Medulla oblongata (tissue), 1 donor: ENCODE measurements at regions not wholly inside any gene's neighbourhood (a gene's known extent, or its start where the extent isn't known, plus 50 kb on each side); places are given as distances from the start of the nearest gene placed in this dataset.
"Not testable (repeated sequence)": the region's sequence is repeated elsewhere in the genome, so short reads cannot be mapped to it uniquely, and the experiment has no call there.

Experiments
- DNase-seq: peaks from one replicate; pipeline ENCODE4 v3.0.0-alpha.2; 2015; ENCODE audit errors: extremely low spot score

DNA sequence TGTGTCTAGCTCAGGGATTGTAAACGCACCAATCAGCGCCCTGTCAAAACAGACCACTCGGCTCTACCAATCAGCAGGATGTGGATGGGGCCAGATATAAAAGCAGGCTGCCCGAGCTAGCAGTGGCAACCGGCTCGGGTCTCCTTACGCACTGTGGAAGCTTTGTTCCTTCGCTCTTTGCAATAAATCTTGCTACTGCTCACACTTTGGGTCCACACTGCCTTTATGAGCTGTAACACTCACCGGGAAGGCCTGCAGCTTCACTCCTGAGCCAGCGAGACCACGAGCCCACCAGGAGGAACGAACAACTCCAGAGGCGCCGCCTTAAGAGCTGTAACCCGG lies 630.6 kb upstream of the NXPH2 start:
- not testable (repeated sequence) for DNase-seq

DNA sequence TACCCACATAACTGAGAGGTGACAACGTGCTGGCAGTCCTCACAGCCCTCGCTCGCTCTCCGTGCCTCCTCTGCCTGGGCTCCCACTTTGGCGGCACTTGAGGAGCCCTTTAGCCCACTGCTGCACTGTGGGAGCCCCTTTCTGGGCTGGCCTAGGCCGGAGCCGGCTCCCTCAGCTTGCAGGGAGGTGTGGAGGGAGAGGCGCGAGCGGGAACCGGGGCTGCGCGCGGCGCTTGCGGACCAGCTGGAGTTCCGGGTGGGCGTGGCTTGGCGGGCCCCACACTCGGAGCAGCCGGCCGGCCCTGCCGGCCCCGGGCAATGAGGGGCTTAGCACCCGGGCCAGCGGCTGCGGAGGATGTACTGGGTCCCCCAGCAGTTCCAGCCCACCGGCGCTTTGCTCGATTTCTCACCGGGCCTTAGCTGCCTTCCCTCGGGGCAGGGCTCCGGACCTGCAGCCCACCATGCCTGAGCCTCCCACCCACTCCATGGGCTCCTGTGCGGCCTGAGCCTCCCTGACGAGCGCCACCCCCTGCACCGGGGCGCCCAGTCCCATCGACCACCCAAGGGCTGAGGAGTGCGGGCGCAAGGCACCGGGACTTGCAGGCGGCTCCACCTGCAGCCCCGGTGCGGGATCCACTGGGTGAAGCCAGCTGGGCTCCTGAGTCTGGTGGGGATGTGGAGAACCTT lies 630.1 kb upstream of the NXPH2 start:
- DNase-seq: not testable (repeated sequence)

DNA sequence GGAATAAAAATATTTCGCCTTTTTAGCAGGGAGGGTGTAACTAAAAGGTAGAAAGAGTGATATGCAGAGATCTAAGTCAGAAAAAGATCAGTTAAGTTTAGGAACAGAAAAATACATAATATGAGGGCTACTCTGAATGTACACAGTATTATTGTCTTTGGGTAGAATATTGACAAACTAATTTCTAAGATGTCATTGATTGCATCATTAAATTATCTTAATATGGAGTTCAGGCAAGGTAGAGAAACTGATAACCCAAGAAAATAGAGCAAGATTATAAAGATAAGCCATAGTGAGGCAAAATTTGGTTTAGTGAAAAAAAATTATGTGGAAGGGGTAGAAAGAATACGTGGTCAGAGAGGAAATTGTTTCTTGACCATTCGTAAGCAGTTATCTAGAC lies 629.0 kb upstream of the NXPH2 start:
- DNase-seq: no peak

DNA sequence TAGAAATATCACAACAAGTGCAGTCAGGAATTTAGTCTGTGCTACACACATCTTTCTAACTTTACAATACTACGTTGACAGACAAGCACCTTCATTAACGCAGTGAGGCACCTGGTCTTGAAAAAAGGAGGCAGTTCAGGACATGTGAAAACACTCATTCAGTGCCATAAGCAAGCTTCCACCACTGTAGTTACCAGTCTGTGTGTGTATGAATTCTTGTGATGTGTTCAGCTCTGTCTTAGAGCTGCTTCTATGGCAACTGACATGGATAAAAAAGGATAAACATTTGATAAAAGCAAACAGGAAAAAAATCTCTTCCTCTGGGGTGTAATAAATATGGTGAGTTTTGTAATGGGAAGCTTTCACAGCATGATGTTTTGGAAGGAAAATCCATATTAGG lies 623.8 kb upstream of the NXPH2 start:
- DNase-seq: no peak

DNA sequence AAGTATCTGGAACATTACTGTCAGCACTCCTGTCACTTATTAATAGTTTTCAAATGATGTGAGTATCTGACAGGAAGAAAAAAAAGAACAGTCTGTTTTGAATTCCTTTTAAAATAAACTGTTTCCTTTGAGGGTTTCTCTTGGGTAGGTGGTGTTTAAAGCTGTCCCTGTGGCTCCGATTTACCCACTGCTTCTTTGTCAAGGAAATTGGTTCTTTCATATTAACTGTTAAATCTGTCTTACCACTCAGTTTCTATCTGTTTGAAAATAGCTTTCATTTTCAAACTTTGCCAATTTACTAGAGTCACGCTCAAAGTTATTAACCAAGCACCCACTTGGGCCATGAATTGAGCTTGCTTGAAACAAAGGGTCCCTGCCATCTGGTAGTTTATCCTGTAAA lies 614.6 kb upstream of the NXPH2 start:
- no peak for DNase-seq

DNA sequence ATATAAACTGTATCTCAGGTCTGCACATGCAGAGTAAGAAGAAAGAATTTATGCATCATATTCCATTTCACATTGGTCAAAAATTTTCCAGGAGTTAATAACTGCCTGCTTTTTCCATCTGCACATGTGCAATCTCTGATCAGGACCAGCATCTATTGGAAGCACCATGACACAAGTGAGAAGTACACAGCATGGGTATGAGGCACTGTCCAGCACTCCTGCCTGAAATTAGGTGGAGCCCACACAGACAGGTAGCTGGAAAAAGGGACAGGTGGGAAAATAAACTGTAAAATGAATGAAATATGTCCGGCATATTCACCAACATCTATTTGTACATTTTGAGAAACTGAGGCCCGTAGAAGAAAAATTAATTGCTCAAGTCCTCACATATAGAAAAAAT lies 609.2 kb upstream of the NXPH2 start:
- DNase-seq: no peak

DNA sequence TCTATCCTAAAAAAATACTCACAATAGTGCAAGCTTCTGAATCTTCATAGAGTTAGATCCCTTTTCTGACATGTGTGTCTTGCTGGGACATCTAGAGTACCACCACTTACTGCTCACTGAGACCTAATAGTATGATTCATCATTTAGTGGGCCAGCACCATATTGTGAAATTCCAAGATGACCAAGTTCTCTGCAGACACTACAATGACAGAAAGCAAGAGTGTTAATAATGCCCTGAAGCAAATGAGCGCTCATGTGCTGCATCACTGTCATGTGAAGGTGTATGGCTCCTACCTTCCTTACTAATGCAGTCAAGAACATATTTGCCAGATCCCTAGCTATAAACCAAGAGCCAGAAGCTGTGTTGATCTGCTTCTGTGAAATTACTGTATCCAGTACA lies 606.2 kb upstream of the NXPH2 start:
- no peak for DNase-seq

DNA sequence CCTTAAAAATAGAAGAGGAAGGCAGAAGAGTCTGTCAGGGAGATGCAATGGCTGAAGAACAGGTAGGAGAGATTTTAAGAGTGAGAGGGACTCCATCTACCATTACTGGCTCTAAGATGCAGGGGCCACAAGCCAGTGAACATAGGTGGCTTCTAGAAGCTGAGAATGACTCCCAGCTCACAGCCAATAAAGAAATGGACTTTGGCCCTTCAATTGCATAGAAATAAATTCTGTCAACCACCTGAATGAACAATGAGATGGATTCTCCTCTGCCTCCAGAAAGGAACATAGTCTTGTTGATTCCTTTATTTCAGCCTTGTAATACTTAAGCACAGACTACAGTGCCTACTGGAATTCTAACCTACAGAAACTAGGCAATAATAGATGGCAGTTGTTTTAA lies 603.3 kb upstream of the NXPH2 start:
- no peak for DNase-seq

DNA sequence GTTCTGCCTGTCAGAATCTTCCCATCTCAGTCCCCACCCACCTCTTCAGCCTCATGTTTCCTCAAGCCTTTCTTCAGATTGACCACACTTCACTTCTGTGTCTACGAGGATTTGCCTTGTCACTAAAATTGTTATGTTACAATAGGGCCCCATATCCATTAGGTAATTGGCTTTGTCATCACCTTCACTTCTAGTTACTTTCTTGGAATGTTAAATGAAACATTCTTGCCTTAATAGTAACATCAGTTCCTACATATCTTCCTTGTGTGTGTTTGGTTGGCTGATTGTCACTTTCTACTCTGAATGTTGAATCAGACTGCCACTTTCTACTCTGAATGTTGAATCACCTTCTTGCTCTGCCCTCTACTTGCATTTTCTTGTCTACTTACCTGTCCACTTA lies 599.9 kb upstream of the NXPH2 start:
- no peak for DNase-seq

DNA sequence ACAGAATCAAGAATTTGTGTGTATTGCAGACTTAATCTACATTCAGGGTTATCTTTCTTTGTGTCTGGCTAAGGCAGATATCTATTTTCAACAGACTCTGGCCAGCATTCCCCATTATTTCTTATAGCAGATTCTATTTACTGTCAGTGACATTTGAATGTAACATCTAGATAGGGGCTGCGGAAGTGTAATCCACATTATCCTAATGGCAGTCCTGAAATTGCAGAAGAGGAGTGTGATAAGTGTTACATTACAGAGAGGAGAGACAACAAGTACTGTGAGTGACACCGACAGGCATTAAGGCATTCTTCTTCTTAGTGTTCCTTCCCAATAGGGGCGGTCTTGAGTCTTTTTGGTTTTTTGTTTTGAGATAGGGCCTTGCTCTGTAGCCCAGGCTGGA lies 598.2 kb upstream of the NXPH2 start:
- DNase-seq: no peak

DNA sequence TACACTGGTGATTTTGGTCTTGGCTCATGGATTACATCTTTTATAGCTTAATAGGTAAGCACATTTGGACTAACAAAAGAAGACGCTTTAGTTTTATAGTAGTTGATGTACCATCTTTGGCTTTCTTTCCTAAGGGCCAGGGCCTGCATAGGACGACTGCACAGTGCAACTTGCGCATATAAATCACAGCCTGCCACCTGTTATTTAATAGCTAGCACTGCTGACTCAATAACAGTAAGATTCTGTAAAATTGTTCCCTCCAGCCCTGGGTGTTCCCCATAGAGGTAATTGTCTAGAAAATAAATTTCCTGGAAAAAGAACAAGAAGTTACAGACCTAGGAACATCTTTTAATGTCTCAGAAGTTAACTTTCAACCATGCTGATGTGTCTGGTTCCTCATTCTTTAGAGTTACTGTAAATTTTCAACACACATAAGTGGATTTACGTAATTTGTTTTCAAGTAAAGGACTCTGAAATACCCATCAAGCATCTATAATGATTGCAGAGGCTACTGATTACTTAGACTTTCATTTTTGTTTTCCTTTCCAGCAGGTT lies 594.2 kb upstream of the NXPH2 start:
- DNase-seq: no peak

DNA sequence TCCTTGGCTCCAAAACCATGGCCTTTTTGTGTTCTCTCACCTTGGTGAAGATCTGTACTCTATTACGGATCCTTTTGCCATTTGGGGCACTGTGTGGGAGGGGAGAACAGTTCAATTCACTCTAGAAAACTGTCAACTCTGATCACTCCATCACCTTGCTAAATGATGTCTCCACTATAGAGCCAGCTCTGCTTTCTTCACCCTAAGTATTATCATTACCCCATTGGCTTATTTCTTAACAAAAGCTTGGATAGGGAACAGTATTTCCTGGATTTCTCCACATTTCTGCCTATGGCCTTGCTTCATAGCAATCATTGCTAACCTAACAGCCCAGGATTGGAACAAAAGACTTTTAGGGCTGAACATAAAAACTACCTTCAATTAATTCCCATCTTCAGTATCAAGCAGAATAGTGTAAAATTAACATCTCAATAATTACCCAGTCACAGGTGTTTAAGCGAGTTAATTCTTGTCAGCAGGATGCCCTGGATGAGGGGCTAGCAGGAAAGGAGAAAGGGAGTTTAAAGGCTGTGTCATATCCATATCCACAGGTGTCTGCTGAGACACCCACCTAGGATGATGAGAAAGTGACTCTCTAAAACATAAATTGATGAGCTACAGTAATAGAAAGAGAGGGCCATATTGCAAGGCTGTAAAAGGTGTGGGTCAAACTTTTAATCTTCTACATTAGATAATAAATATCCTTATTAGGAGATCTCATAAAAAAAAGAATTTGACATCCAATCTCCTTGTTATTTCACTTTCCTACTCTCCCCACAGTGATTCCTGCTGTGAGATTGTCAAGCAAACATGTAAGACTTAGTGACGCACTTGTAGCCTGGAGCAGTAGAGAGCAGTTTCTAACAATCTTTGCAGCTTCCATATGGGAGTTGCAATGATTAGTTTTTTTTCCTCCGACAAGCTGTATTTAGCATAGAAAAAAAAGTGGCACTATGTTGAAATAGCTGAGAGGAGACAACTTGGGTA lies 589.5 kb upstream of the NXPH2 start:
- DNase-seq: no peak

DNA sequence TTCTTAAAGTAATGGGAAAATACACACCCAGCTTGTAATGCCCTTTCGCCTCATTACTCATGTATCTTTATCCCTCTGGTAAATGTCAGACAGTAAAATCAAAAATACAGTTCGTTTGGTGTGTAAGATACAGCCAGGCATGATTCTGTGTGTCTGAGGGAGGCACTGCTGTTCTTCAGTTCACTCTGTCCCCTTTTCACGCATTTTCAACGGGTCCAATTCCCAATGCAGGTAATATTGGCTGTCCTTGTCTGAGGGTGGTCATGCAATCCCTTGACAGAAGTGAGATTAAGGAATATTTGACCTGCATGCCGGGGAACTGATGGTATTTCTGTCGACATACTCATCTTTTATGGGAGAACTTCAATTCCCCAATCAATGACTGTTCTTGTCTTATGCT lies 587.2 kb upstream of the NXPH2 start:
- DNase-seq: no peak

DNA sequence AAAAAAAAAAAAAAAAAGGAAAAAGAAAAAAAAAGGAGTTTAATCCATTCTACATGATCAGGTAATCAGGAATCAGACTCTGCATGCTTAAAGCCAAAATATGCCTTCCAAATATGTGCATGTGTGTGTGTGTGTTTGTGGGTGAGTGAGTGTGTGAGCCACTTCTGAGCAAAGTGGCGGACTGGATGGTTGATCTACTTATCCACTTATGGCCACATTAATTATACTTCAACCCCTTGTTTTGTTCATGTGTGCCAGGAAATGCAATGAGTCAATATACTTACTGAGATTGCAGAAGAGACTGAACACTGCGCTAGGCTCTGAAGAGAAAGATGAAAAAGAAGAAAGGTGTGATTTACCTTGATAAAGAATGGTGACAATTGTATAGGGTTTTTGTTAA lies 586.5 kb upstream of the NXPH2 start:
- DNase-seq: no peak

DNA sequence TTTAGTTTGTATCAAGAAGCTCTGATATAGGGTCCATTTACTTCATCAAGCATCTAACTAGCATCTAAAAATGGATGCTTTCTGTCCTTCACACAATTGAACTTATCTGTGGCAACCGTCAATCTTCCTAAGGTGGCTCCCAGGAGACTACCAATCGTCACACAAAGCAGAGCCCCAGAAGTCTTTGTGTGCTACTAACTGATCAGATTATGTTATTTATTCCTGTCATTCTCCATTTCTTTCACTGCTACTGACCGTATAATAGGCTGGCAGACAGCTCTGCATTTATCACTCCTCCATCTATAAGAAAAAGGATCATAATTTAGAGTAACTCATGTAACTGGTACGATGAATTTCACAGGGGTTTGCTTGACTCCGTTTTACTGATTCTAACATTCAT lies 585.0 kb upstream of the NXPH2 start:
- DNase-seq: no peak

DNA sequence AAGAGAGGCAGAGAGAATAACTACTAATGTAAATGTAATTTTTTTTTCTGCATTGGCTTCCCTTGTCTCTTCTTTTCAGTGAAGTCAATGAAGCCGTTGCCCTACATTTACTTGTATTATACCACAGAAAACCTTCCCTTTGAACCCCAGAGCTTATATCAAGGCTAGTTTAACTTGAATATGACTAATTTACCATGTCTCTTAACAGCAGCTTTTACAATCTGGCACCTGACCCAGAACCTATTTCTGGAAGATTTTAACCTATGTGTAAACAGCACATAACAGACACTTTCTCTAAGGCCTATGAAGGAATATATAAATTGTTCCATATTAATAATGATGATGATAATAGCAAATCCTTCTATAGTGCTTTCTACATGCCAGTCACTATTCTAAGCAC lies 580.5 kb upstream of the NXPH2 start:
- DNase-seq: no peak

DNA sequence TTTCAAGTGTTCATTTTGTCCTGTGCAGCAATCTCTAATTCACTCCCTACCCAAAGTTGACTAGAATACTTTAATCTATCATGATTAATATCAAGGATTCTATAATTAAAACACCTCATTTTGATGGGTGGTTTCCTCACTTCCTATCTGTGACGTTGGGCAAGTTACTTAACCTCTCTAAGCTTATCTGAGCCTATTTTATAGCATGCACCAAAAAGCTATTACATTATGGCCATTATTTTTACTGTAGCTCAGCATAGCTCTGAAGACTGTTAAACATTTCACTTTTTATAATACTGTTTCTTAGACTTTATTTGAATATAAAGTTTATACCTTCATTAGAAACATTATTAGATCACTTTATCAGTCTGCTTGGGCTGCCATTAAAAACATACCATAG lies 579.6 kb upstream of the NXPH2 start:
- no peak for DNase-seq

DNA sequence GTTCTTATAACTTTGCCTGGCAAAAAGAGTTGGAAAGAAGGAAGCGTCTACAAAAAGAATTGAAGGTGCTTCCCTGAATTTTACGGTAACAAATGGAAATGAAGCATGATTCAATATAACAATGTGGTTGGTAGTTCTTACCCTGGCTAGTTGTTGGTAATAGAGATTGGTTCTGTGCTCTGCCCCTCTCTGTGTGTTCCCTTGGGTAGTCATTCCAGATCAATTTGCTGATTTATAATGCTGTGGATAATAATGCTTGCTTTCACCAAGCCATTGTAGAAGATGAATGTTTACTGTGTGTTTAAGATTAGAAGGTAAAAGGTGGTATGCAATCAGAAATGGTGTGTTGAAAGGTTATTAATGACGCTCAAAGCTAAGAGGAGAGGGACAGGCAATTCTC lies 577.8 kb upstream of the NXPH2 start:
- no peak for DNase-seq

DNA sequence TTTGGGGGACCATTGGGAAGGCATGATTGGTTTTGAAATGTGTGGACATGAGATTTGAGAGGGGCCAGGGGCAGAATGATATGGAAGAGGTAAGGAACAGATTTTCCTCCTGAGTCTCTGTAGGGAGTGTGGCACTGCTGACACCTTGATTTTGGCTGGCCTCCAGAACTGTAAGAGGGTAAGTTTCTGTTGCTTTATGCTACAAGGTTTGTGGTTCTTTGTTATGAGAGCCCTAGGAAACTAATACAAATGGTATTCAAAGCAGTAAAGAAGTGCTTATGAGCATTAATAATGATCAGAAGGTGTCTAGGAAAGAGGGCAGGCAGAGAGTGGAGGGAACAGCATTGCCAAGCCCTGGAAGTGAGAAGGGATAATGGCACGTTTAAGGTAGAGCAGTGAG lies 574.3 kb upstream of the NXPH2 start:
- no peak for DNase-seq

DNA sequence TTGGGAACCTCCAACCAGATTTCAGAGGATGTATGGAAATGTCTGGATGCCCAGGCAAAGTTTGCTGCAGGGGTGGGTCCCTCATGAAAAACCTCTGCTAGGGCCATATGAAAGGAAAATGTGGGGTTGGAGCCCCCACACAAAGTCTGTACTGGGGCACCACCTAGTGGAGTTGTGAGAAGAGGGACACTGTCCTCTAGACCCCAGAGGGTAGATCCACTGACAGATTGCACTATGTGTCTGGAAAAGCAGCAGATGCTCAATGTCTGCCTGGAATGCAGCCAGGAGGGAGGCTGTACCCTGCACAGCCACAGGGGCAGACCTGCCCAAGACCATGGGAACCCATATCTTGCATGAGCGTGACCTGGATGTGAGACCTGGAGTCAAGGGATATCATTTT lies 573.7 kb upstream of the NXPH2 start:
- no peak for DNase-seq

DNA sequence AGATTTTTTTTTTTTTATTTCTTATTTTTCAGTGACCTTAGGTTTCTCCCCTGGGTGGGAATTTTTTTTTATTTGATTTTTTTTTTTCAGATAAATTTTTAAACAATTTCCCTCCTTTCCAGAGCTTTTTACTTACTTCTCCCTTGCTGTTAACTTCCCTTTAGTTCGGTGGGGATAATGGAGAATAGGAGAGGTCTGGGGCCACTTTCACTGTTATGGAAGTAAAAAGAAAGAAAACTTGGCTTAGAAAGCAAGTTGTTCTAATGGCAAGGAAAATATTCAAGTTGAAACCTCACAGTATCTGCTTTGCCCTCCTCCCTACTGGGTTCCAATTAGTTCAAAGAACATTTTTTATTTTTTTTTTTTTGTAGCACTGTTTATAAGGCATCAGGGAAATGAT lies 537.1 kb upstream of the NXPH2 start:
- DNase-seq: no peak

DNA sequence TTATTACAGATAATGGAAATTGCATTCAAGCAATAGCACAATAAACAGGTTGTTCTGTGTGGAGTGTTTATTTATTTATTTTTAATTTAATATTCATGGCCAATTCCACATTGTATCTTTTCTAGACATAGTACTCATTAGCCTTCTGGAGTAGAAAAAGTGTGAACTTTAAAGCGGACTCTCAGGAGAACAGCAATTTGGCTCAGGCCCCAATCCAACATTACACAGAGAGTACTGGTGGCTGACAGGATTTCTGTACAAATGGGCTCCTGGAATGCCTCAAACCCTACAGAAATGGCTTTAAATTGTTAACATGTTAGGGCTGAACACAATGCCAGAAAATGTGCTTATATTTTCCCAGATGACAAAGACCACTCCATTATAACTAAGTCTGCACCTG lies 533.9 kb upstream of the NXPH2 start:
- DNase-seq: no peak

DNA sequence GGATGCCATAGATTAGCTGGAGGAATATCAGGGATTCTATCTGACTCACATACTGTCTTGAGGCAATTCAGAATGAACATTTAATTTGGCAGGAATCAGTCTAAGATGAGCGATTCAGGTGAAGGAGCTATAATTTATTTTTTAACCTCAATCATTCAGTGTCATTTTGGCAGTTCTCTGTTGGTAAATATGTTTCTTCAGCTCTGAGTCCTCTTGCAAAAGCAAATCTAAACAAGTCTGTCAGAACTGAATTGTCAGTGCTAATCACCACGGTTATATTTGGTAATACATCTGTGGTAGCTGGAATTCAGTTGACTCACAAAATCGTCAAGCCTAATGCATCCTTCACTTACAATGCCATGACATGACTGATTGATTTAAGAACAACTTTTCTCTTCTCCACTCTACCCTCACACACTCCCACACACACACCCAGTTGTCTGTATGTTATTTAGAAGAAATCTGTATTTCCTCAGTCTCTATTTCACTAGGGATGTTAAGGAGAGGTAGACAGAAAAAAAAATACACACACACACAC lies 516.6 kb upstream of the NXPH2 start:
- no peak for DNase-seq
